H9 (cell line): ENCODE measurements at regions not wholly inside any gene's neighbourhood (a gene's known extent, or its start where the extent isn't known, plus 50 kb on each side); places are given as distances from the start of the nearest gene placed in this dataset.

Experiments used
- DNase-seq: peaks from one replicate; pipeline ENCODE4 v3.0.0-alpha.2; 2017
- H2AFZ ChIP-seq: one replicate; pipeline ENCODE4 v1.6.1; 2013; ENCODE audit warnings: mild to moderate bottlenecking, low read length, control low read depth, moderate library complexity
- H2AK5ac ChIP-seq: 2 replicates; pipeline ENCODE4 v1.6.1; 2013; ENCODE audit warnings: low read length, control low read depth, mixed read lengths; ENCODE audit not compliant: insufficient read length
- H2BK120ac ChIP-seq: one replicate; pipeline ENCODE4 v1.6.1; 2013; ENCODE audit warnings: low read depth, mild to moderate bottlenecking, low read length, control low read depth, inconsistent platforms; ENCODE audit not compliant: poor library complexity, severe bottlenecking
- H2BK12ac ChIP-seq: 2 replicates; pipeline ENCODE4 v1.6.1; 2013; ENCODE audit warnings: low read length, control low read depth, mixed read lengths, low read depth; ENCODE audit not compliant: insufficient read length
- H2BK15ac ChIP-seq: 2 replicates; pipeline ENCODE4 v1.6.1; 2013; ENCODE audit warnings: low read depth, low read length, control low read depth
- H2BK20ac ChIP-seq: one replicate; pipeline ENCODE4 v1.6.1; 2013; ENCODE audit warnings: low read depth, mild to moderate bottlenecking, low read length, control low read depth, inconsistent platforms; ENCODE audit not compliant: poor library complexity, severe bottlenecking
- H2BK5ac ChIP-seq: 2 replicates; pipeline ENCODE4 v1.6.1; 2013; ENCODE audit warnings: low read length, control low read depth, mixed read lengths; ENCODE audit not compliant: insufficient read length
- H3K14ac ChIP-seq: 2 replicates; pipeline ENCODE4 v1.6.1; 2013; ENCODE audit warnings: low read length, control low read depth; ENCODE audit not compliant: insufficient read depth
- H3K18ac ChIP-seq: 2 replicates; pipeline ENCODE4 v1.6.1; 2013; ENCODE audit warnings: low read depth, mild to moderate bottlenecking, mixed read lengths, low read length, control low read depth; ENCODE audit not compliant: insufficient read length
- H3K23ac ChIP-seq: 2 replicates; pipeline ENCODE4 v1.6.1; 2013; ENCODE audit warnings: low read length, control low read depth, mixed read lengths, low read depth; ENCODE audit not compliant: insufficient read length
- H3K23me2 ChIP-seq: 2 replicates; pipeline ENCODE4 v1.6.1; 2013; ENCODE audit warnings: low read depth, mild to moderate bottlenecking, mixed read lengths, low read length, control low read depth; ENCODE audit not compliant: insufficient read length, poor library complexity, severe bottlenecking
- H3K27ac ChIP-seq: 2 replicates; pipeline ENCODE4 v1.5.1; 2013; ENCODE audit warnings: low read length, control low read depth, mixed read lengths, low read depth; ENCODE audit not compliant: insufficient read length
- H3K27me3 ChIP-seq: 2 replicates; pipeline ENCODE4 v1.6.1; 2013; ENCODE audit warnings: low read length, control low read depth, inconsistent platforms; ENCODE audit not compliant: insufficient read depth
- H3K4ac ChIP-seq: 2 replicates; pipeline ENCODE4 v1.6.1; 2013; ENCODE audit warnings: low read depth, mild to moderate bottlenecking, control low read depth, inconsistent platforms, low read length, moderate library complexity
- H3K4me1 ChIP-seq: 2 replicates; pipeline ENCODE4 v1.6.1; 2013; ENCODE audit warnings: low read length, control low read depth, inconsistent platforms; ENCODE audit not compliant: insufficient read depth
- H3K4me2 ChIP-seq: 2 replicates; pipeline ENCODE4 v1.6.1; 2013; ENCODE audit warnings: low read length, control low read depth, mixed read lengths; ENCODE audit not compliant: insufficient read length, insufficient read depth
- H3K56ac ChIP-seq: 2 replicates; pipeline ENCODE4 v1.6.1; 2013; ENCODE audit warnings: low read depth, mild to moderate bottlenecking, mixed read lengths, low read length, control low read depth; ENCODE audit not compliant: insufficient read length
- H3K79me1 ChIP-seq: 2 replicates; pipeline ENCODE4 v1.6.1; 2013; ENCODE audit warnings: low read depth, mild to moderate bottlenecking, moderate library complexity, low read length, control low read depth, inconsistent platforms; ENCODE audit not compliant: insufficient read depth, poor library complexity, severe bottlenecking
- H3K79me2 ChIP-seq: 2 replicates; pipeline ENCODE4 v1.6.1; 2013; ENCODE audit warnings: low read length, control low read depth, inconsistent platforms; ENCODE audit not compliant: insufficient read depth
- H3K9ac ChIP-seq: 2 replicates; pipeline ENCODE4 v1.6.1; 2013; ENCODE audit warnings: low read length, control low read depth, mixed read lengths; ENCODE audit not compliant: insufficient read length; ENCODE audit errors: extremely low read depth
- H3K9me3 ChIP-seq: one replicate; pipeline ENCODE4 v1.6.1; 2013; ENCODE audit warnings: low read depth, low read length, inconsistent platforms; ENCODE audit not compliant: control insufficient read depth
- H3T11ph ChIP-seq: one replicate; pipeline ENCODE4 v1.6.1; 2013; ENCODE audit warnings: mild to moderate bottlenecking, low read length, control low read depth, inconsistent platforms
- H4K20me1 ChIP-seq: one replicate; pipeline ENCODE4 v1.6.1; 2013; ENCODE audit not compliant: control insufficient read depth, insufficient read length, insufficient read depth
- H4K5ac ChIP-seq: 2 replicates; pipeline ENCODE4 v1.6.1; 2013; ENCODE audit warnings: low read depth, mild to moderate bottlenecking, mixed read lengths, low read length, control low read depth; ENCODE audit not compliant: insufficient read length
- H4K8ac ChIP-seq: replicated peaks from 2 replicates; pipeline ENCODE4 v1.6.1; 2013; ENCODE audit warnings: low read length, control low read depth, mixed read lengths, low read depth; ENCODE audit not compliant: insufficient read length
- H4K91ac ChIP-seq: 2 replicates; pipeline ENCODE4 v1.6.1; 2013; ENCODE audit warnings: low read depth, mild to moderate bottlenecking, moderate library complexity, mixed read lengths, low read length, control low read depth; ENCODE audit not compliant: insufficient read length
- H3K27ac Mint-ChIP-seq, 3 experiments: 2 replicates in 2 of 3; 3 replicates in 1 of 3; pipeline ENCODE4 v1.8.0; 2020 to 2021; ENCODE audit warnings: mixed read lengths in 3 of 3, mild to moderate bottlenecking in 1 of 3, moderate library complexity in 1 of 3
- H3K27me3 Mint-ChIP-seq: 2 replicates; pipeline ENCODE4 v1.8.0; 2021; ENCODE audit warnings: low read depth, mild to moderate bottlenecking, moderate library complexity, mixed read lengths
- H3K36me3 Mint-ChIP-seq, 3 experiments: 2 replicates in 2 of 3; 3 replicates in 1 of 3; pipeline ENCODE4 v1.8.0; 2020 to 2021; ENCODE audit warnings: low read depth in 3 of 3, mixed read lengths in 3 of 3; ENCODE audit not compliant: insufficient read depth in 1 of 3
- H3K4me1 Mint-ChIP-seq, 2 experiments: 2 replicates each; pipeline ENCODE4 v1.8.0; 2020; ENCODE audit warnings: mixed read lengths in 2 of 2
- H3K4me3 Mint-ChIP-seq, 2 experiments: 2 replicates in 1 of 2; 3 replicates in 1 of 2; pipeline ENCODE4 v1.8.0; 2020 to 2021; ENCODE audit warnings: mild to moderate bottlenecking in 2 of 2, mixed read lengths in 2 of 2, moderate library complexity in 1 of 2
- H3K9me3 Mint-ChIP-seq, 2 experiments: 2 replicates in 1 of 2; 3 replicates in 1 of 2; pipeline ENCODE4 v1.8.0; 2020; ENCODE audit warnings: mild to moderate bottlenecking in 2 of 2, mixed read lengths in 2 of 2, moderate library complexity in 1 of 2
- WGBS: extraction: QIAGEN DNeasy Blood & Tissue Kit; methylation state at CpG from one replicate; pipeline ENCODE4 v1.1.7; 2013; ENCODE audit warnings: missing lambda C conversion rate, low lambda C conversion rate, mixed read lengths; ENCODE audit not compliant: insufficient read length; ENCODE audit errors: extremely low coverage; 5-methylcytosine and 5-hydroxymethylcytosine counted together
- TF ChIP-seq, protein P1 (sequence below): fragments of 200-600 bp; sonication (generic); conservative IDR thresholded peaks from 3 replicates; pipeline ENCODE4 v1.8.0; 2021; ENCODE audit warnings: antibody characterized with exemption, mild to moderate bottlenecking

DNA sequence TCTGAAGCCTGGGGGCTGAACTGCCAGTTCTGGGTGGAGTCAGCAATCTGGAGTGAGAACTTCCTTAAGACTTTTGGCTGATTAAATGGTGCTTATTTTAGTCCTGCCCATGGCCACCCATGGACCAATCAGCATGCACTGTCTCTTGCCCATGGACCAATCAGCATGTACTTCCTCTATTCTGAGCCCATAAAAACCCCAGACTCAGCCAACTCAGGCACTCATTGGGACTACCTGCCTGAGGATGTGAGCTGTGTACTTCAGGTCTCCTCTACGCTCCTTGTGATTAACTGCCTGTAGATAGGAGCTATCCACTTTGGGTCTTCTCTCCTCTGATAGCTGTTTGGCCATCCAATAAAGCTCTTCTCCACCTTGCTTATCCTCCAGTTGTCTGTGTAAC, 342.3 kb upstream of the CCDC179 start:
- Mint-ChIP-seq H3K36me3 (peaks cover 17 to 33% (median 30%) of the 10 kb centered on the region in 3 experiments), H3K9me3 (peaks cover 29 to 33% of the 10 kb centered on the region in 2 experiments)

More for the DNA sequence above, 342.3 kb upstream of the CCDC179 start:
- Histone ChIP-seq H2AFZ (no peak overlapping the region), H4K5ac (no peak overlapping the region), H3K56ac (no peak overlapping the region), H3K9ac (no peak overlapping the region), H3K4me2 (no peak overlapping the region), H3T11ph (no peak overlapping the region), H2BK5ac (no peak overlapping the region), H3K79me2 (no peaks in the 10 kb centered on the region), H3K27me3 (no peaks in the 10 kb centered on the region), H3K4me1 (no peaks in the 10 kb centered on the region), H2BK12ac (no peak overlapping the region), H2BK120ac (no peak overlapping the region), H3K27ac (no peak overlapping the region), H3K4ac (no peak overlapping the region), H2BK15ac (no peak overlapping the region), H3K18ac (no peak overlapping the region), H4K8ac (no peak overlapping the region), H3K9me3 (peaks cover 24% of the 10 kb centered on the region), H4K20me1 (no peaks in the 10 kb centered on the region), H4K91ac (no peak overlapping the region), H3K14ac (no peak overlapping the region), H3K79me1 (no peaks in the 10 kb centered on the region), H3K23me2 (no peaks in the 10 kb centered on the region), H2AK5ac (no peak overlapping the region), H2BK20ac (no peak overlapping the region), H3K23ac (no peak overlapping the region)
- TF ChIP-seq, protein P1, sequence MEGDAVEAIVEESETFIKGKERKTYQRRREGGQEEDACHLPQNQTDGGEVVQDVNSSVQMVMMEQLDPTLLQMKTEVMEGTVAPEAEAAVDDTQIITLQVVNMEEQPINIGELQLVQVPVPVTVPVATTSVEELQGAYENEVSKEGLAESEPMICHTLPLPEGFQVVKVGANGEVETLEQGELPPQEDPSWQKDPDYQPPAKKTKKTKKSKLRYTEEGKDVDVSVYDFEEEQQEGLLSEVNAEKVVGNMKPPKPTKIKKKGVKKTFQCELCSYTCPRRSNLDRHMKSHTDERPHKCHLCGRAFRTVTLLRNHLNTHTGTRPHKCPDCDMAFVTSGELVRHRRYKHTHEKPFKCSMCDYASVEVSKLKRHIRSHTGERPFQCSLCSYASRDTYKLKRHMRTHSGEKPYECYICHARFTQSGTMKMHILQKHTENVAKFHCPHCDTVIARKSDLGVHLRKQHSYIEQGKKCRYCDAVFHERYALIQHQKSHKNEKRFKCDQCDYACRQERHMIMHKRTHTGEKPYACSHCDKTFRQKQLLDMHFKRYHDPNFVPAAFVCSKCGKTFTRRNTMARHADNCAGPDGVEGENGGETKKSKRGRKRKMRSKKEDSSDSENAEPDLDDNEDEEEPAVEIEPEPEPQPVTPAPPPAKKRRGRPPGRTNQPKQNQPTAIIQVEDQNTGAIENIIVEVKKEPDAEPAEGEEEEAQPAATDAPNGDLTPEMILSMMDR: no peak
- Mint-ChIP-seq H3K4me3 (no peak overlapping the region), H3K4me1 (no peaks in the 10 kb centered on the region), H3K27me3 (no peaks in the 10 kb centered on the region; the same call in 1 of the 2 replicates), H3K27ac (no peak overlapping the region)
- no peak for DNase-seq
- no CpG with 5 or more reads among the region's 1 CpG for WGBS
